Stimulated activated naive CD8-positive, alpha-beta T cell treated with anti-CD3 and anti-CD28 coated beads, Interleukin-15, Interleukin-2, amounts not matched to agents 100 ng/mL and 50 ng/mL, for 24 hours (primary cell): ENCODE measurements at regions not wholly inside any gene's neighbourhood (a gene's known extent, or its start where the extent isn't known, plus 50 kb on each side); places are given as distances from the start of the nearest gene placed in this dataset.
"Not testable (repeated sequence)": the region's sequence is repeated elsewhere in the genome, so short reads cannot be mapped to it uniquely, and the experiment has no call there.

Experiments
- H3K27ac Mint-ChIP-seq: one replicate; pipeline ENCODE4 v1.8.0; 2021; ENCODE audit warnings: mild to moderate bottlenecking, mixed read lengths
- H3K27me3 Mint-ChIP-seq: one replicate; pipeline ENCODE4 v1.8.0; 2021; ENCODE audit warnings: mixed read lengths
- H3K36me3 Mint-ChIP-seq: one replicate; pipeline ENCODE4 v1.8.0; 2021; ENCODE audit warnings: low read depth, mixed read lengths
- H3K4me1 Mint-ChIP-seq: one replicate; pipeline ENCODE4 v1.8.0; 2021; ENCODE audit warnings: low read depth, mixed read lengths
- H3K4me3 Mint-ChIP-seq: one replicate; pipeline ENCODE4 v1.8.0; 2021; ENCODE audit warnings: mild to moderate bottlenecking, mixed read lengths
- H3K9me3 Mint-ChIP-seq: one replicate; pipeline ENCODE4 v1.8.0; 2021; ENCODE audit warnings: mixed read lengths

- Mint-ChIP-seq H3K4me1 (no peaks in the 10 kb centered on the region), H3K36me3 (no peaks in the 10 kb centered on the region), H3K4me3 (no peak overlapping the region), H3K27me3 (no peaks in the 10 kb centered on the region), H3K27ac (no peak overlapping the region), H3K9me3 (no peaks in the 10 kb centered on the region)
These were observed 354.8 kb downstream of the TAF11L14 start for GRCh38 chr5:17989036-17989435.

- H3K36me3 Mint-ChIP-seq, result no peaks in the 10 kb centered on the region
- no peaks in the 10 kb centered on the region for H3K27me3 Mint-ChIP-seq
- no peak overlapping the region for H3K4me3 Mint-ChIP-seq
- H3K4me1 Mint-ChIP-seq, result no peaks in the 10 kb centered on the region
- H3K9me3 Mint-ChIP-seq, result no peaks in the 10 kb centered on the region
- no peak overlapping the region for H3K27ac Mint-ChIP-seq
These were observed 355.6 kb downstream of the TAF11L14 start for GRCh38 chr5:17989567-17990563.

GRCh38 chr5:17991775-17992174, 357.5 kb downstream of the TAF11L14 start:
- no peaks in the 10 kb centered on the region for H3K9me3 Mint-ChIP-seq
- H3K4me1 Mint-ChIP-seq, result no peaks in the 10 kb centered on the region
- no peak overlapping the region for H3K27ac Mint-ChIP-seq
- no peak overlapping the region for H3K4me3 Mint-ChIP-seq
- no peaks in the 10 kb centered on the region for H3K36me3 Mint-ChIP-seq
- H3K27me3 Mint-ChIP-seq, result no peaks in the 10 kb centered on the region

- no peak overlapping the region for H3K4me3 Mint-ChIP-seq
- H3K4me1 Mint-ChIP-seq, result no peaks in the 10 kb centered on the region
- no peaks in the 10 kb centered on the region for H3K9me3 Mint-ChIP-seq
- H3K27ac Mint-ChIP-seq, result no peak overlapping the region
- H3K36me3 Mint-ChIP-seq, result no peaks in the 10 kb centered on the region
- no peaks in the 10 kb centered on the region for H3K27me3 Mint-ChIP-seq
These were observed 358.0 kb downstream of the TAF11L14 start for GRCh38 chr5:17992291-17992690.

- Mint-ChIP-seq H3K36me3 (no peaks in the 10 kb centered on the region), H3K4me3 (no peak overlapping the region), H3K4me1 (no peaks in the 10 kb centered on the region), H3K9me3 (no peaks in the 10 kb centered on the region), H3K27me3 (no peaks in the 10 kb centered on the region), H3K27ac (no peak overlapping the region)
These were observed 361.7 kb downstream of the TAF11L14 start for GRCh38 chr5:17995997-17996396.

GRCh38 chr5:17999858-18000257, 365.6 kb downstream of the TAF11L14 start:
- Mint-ChIP-seq H3K27me3 (no peaks in the 10 kb centered on the region), H3K4me3 (no peak overlapping the region), H3K4me1 (no peaks in the 10 kb centered on the region), H3K27ac (no peak overlapping the region), H3K36me3 (no peaks in the 10 kb centered on the region), H3K9me3 (peaks cover 8% of the 10 kb centered on the region)

- Mint-ChIP-seq H3K36me3 (no peaks in the 10 kb centered on the region), H3K4me1 (no peaks in the 10 kb centered on the region), H3K27me3 (no peaks in the 10 kb centered on the region), H3K27ac (no peak overlapping the region), H3K4me3 (no peak overlapping the region), H3K9me3 (peaks cover 11% of the 10 kb centered on the region)
These were observed 366.5 kb downstream of the TAF11L14 start for GRCh38 chr5:18000744-18001143.

- Mint-ChIP-seq H3K36me3 (no peaks in the 10 kb centered on the region), H3K4me1 (no peaks in the 10 kb centered on the region), H3K27ac (no peak overlapping the region), H3K9me3 (peaks cover 13% of the 10 kb centered on the region), H3K4me3 (no peak overlapping the region), H3K27me3 (no peaks in the 10 kb centered on the region)
These were observed 369.1 kb downstream of the TAF11L14 start for GRCh38 chr5:18003312-18003711.

- Mint-ChIP-seq H3K9me3 (peaks cover 13% of the 10 kb centered on the region), H3K27me3 (no peaks in the 10 kb centered on the region), H3K4me3 (no peak overlapping the region), H3K36me3 (no peaks in the 10 kb centered on the region), H3K27ac (no peak overlapping the region), H3K4me1 (no peaks in the 10 kb centered on the region)
These were observed 369.5 kb downstream of the TAF11L14 start for GRCh38 chr5:18003784-18004183.

GRCh38 chr5:18006235-18006634, 372.0 kb downstream of the TAF11L14 start:
- H3K9me3 Mint-ChIP-seq, result peaks cover 13% of the 10 kb centered on the region
- H3K27me3 Mint-ChIP-seq, H3K4me3 Mint-ChIP-seq, H3K4me1 Mint-ChIP-seq, H3K27ac Mint-ChIP-seq, H3K36me3 Mint-ChIP-seq: not testable (repeated sequence)

- H3K4me3 Mint-ChIP-seq, result no peak overlapping the region
- H3K36me3 Mint-ChIP-seq, result no peaks in the 10 kb centered on the region
- no peaks in the 10 kb centered on the region for H3K27me3 Mint-ChIP-seq
- no peaks in the 10 kb centered on the region for H3K4me1 Mint-ChIP-seq
- H3K9me3 Mint-ChIP-seq, result peaks cover 17% of the 10 kb centered on the region
- H3K27ac Mint-ChIP-seq, result no peak overlapping the region
These were observed 374.7 kb downstream of the TAF11L14 start for GRCh38 chr5:18008940-18009339.

- Mint-ChIP-seq H3K9me3 (peaks cover 19% of the 10 kb centered on the region), H3K27me3 (no peaks in the 10 kb centered on the region), H3K27ac (no peak overlapping the region), H3K4me3 (no peak overlapping the region), H3K36me3 (no peaks in the 10 kb centered on the region), H3K4me1 (no peaks in the 10 kb centered on the region)
These were observed 375.8 kb downstream of the TAF11L14 start for GRCh38 chr5:18010053-18010452.

- no peak overlapping the region for H3K4me3 Mint-ChIP-seq
- H3K9me3 Mint-ChIP-seq, result peaks cover 16% of the 10 kb centered on the region
- H3K27ac Mint-ChIP-seq, result no peak overlapping the region
- H3K4me1 Mint-ChIP-seq, result no peaks in the 10 kb centered on the region
- no peaks in the 10 kb centered on the region for H3K27me3 Mint-ChIP-seq
- H3K36me3 Mint-ChIP-seq, result no peaks in the 10 kb centered on the region
These were observed 384.2 kb downstream of the TAF11L14 start for GRCh38 chr5:18018472-18018871.

- Mint-ChIP-seq H3K9me3 (no peaks in the 10 kb centered on the region), H3K27me3 (no peaks in the 10 kb centered on the region), H3K4me3 (no peak overlapping the region), H3K27ac (no peak overlapping the region), H3K4me1 (no peaks in the 10 kb centered on the region), H3K36me3 (no peaks in the 10 kb centered on the region)
These were observed 389.0 kb downstream of the TAF11L14 start for GRCh38 chr5:18023275-18023674.

GRCh38 chr5:18023986-18024385, 389.7 kb downstream of the TAF11L14 start:
- H3K27ac Mint-ChIP-seq, result no peak overlapping the region
- no peaks in the 10 kb centered on the region for H3K9me3 Mint-ChIP-seq
- H3K36me3 Mint-ChIP-seq, result no peaks in the 10 kb centered on the region
- H3K27me3 Mint-ChIP-seq, result no peaks in the 10 kb centered on the region
- no peak overlapping the region for H3K4me3 Mint-ChIP-seq
- no peaks in the 10 kb centered on the region for H3K4me1 Mint-ChIP-seq

- Mint-ChIP-seq H3K4me3 (no peak overlapping the region), H3K27ac (no peak overlapping the region), H3K9me3 (no peaks in the 10 kb centered on the region), H3K27me3 (no peaks in the 10 kb centered on the region), H3K4me1 (no peaks in the 10 kb centered on the region), H3K36me3 (no peaks in the 10 kb centered on the region)
These were observed 390.3 kb downstream of the TAF11L14 start for GRCh38 chr5:18024542-18024941.
